Thymus (tissue), 11 donors: ENCODE measurements at regions not wholly inside any gene's neighbourhood (a gene's known extent, or its start where the extent isn't known, plus 50 kb on each side); places are given as distances from the start of the nearest gene placed in this dataset.

Source experiments
- DNase-seq, 9 donors: peaks; one replicate each; pipeline ENCODE4 v3.0.0-alpha.2; 2013; ENCODE audit warnings: low spot score in 9 of 9, low read depth in 6 of 9, missing footprints in 1 of 9
- H3K27ac ChIP-seq, 2 donors: one replicate each; pipeline ENCODE4 v1.5.1; 2013; ENCODE audit warnings: control low read depth in 1 of 2, low read depth in 1 of 2, low read length in 1 of 2, mild to moderate bottlenecking in 1 of 2, moderate library complexity in 1 of 2
- H3K27me3 ChIP-seq, 2 donors: one replicate each; pipeline ENCODE4 v1.5.1; 2013; ENCODE audit warnings: low read length in 1 of 2; ENCODE audit not compliant: control insufficient read depth in 2 of 2, insufficient read depth in 1 of 2
- H3K36me3 ChIP-seq, 2 donors: one replicate each; pipeline ENCODE4 v1.5.1; 2013; ENCODE audit warnings: low read length in 1 of 2, mild to moderate bottlenecking in 1 of 2, moderate library complexity in 1 of 2; ENCODE audit not compliant: control insufficient read depth in 2 of 2, insufficient read depth in 2 of 2
- H3K4me1 ChIP-seq, 2 donors: one replicate each; pipeline ENCODE4 v1.5.1; 2013; ENCODE audit warnings: low read length in 2 of 2; ENCODE audit not compliant: control insufficient read depth in 2 of 2, insufficient read depth in 2 of 2
- H3K4me3 ChIP-seq, 2 donors: one replicate each; pipeline ENCODE4 v1.5.1; 2013; ENCODE audit warnings: low read length in 2 of 2, control low read depth in 1 of 2, mild to moderate bottlenecking in 1 of 2
- H3K9me3 ChIP-seq, 2 donors: one replicate each; pipeline ENCODE4 v1.5.1; 2013; ENCODE audit warnings: low read length in 1 of 2, mild to moderate bottlenecking in 1 of 2; ENCODE audit not compliant: control insufficient read depth in 2 of 2, insufficient read depth in 1 of 2
- WGBS: extraction: QIAGEN DNeasy Blood & Tissue Kit; methylation state at CpG from one replicate; pipeline ENCODE4 v1.1.7; 2013; 5-methylcytosine and 5-hydroxymethylcytosine counted together
- donor health status: healthy.

DNA sequence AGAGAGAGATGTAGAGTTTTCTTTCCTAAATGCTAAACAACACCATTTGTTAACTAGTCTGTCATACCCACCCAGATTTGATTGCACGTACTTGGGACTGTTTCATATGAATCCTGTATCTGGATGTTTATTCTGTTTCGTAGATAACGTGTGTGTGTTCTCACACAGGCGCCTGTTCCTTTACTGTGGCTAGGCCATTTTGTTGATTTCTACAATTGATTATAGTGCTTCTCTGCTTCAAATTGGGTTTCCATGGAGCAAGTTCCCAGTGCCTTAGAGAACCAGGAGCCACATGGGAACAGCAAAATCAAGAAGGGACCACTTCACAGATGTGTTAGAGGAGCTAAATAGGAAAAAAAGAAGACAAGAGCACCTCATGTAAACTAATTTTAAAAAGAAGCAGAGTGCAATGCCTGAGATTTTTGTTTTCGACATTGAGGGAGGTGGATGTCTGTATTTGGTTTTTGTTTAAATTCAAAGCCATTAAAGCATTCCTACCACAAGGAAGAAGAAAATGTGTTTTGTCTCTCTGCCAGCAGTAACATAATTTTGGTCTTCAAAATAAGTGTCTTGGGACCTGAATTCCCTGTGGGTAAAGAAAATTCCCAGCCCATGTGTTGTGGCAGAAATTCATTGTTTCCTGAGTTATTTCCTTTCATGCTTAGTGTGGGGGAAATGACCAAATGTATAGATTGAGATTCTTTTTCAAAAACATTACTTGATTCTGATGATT is 424.0 kb upstream of the C2CD4B start:
- WGBS: 98% methylated on average over 5 of the region's 5 CpGs

DNA sequence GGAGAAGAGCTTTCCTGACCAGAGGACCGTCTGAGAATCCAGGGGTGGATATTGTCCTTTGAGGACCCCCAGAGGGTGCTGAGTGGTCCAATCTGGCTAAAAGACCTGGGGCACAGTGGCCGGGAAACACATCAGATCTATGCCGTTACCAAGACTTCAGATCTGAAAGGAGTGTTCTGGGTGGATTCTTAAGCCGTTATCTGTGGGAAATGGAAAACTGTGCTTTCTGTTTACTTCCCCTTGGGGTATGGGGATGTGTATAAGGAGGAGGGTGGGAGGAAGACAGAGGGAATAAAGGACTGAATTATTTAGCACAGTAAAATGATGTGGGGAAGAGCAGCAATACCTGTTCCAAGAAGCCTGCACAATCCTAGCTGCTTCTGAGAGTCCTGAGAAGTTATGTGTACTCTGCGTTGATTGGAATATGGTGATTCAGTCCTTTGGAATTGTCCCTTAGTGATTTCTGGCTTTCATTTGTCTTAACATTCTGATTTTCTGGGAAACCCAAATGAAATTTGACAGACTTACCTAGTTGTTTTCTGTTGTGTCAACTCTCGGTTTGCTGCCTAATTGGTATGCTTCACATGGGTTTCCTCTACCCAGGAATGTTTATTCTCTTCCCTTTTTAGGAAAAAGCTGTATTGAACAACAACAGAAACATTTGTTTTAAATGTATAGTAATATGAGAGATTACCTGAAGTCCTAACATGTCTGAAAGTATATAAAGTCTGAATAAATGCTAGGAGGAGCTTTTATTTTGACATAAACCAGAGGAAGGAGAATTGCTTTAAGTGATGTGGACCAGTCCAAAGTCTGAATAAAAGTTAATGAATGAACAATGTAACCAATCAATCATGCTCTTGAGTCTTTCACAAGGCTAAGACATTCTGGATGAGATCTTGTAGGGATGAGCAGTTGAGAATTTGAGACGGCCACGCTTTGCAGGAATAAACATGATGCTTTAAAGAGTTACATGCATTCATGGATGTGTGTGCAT is 427.1 kb upstream of the C2CD4B start:
- Histone ChIP-seq H3K9me3 (no peaks in the 10 kb centered on the region), H3K4me1 (no peaks in the 10 kb centered on the region), H3K36me3 (no peaks in the 10 kb centered on the region), H3K27ac (no peak overlapping the region), H3K4me3 (no peak overlapping the region), H3K27me3 (no peaks in the 10 kb centered on the region)
- WGBS: 93% methylated on average over 8 of the region's 8 CpGs
- DNase-seq: no peak

More for the DNA sequence above, 424.0 kb upstream of the C2CD4B start:
- DNase-seq: no peak
- Histone ChIP-seq H3K9me3 (no peaks in the 10 kb centered on the region), H3K4me3 (no peak overlapping the region), H3K4me1 (no peaks in the 10 kb centered on the region), H3K27me3 (no peaks in the 10 kb centered on the region), H3K27ac (no peak overlapping the region), H3K36me3 (no peaks in the 10 kb centered on the region)

DNA sequence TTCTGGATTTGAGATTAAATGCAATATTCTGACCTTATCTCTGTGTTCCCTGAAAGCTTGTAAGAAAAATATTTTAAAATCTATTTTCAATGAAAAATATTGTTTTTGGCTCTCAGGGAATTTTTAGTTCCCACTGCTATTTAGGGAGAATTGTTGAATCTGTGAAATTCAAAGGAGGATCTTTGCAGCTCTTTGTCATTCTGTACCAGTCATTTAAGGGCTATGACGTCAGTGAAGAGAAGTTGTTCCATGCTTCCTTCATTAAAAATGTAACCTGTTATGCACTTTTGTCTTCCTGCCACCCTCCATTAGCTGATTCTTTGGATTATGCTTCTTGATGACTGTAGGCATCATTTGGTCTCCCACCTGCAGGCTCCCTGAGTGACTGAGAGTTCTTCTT is 427.8 kb upstream of the C2CD4B start:
- no peak for DNase-seq
- WGBS: 94% methylated on average over 1 of the region's 1 CpG
- Histone ChIP-seq H3K4me3 (no peak overlapping the region), H3K9me3 (no peaks in the 10 kb centered on the region), H3K27me3 (no peaks in the 10 kb centered on the region), H3K4me1 (no peaks in the 10 kb centered on the region), H3K36me3 (no peaks in the 10 kb centered on the region), H3K27ac (no peak overlapping the region)

DNA sequence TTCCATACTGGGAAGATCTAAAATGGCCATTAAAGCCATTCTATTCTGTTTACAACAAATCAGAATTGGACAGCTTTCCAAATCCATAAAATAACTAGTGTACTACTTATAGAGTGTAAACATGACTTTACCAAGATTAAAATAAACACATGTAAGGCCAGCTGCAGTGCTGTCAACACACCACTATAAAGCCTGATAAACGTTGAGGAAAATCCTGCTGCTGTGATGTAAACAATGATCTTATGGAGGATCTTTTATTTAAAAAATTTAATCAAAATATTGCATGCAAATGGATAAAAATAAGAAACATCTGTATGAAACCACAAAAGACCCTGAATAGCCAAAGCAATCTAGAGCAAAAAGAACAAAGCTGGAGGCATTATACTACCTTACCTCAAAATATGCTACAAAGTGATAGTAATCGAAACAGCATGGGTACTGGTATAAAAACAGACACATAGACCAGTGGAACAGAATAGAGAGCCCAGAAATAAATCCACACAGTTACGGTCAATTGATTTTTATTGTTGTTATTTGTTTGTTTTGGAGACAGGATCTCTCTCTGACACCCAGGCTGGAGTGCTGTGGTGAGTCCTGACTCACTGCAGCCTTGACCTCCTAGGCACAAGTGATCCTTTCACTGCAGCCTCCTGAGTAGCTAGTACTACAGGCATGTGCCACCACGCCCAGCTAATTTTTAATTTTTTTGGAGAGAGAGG is 428.8 kb upstream of the C2CD4B start:
- Histone ChIP-seq H3K27ac (no peak overlapping the region), H3K4me1 (no peaks in the 10 kb centered on the region), H3K4me3 (no peak overlapping the region), H3K36me3 (no peaks in the 10 kb centered on the region), H3K9me3 (no peaks in the 10 kb centered on the region), H3K27me3 (no peaks in the 10 kb centered on the region)
- 93% methylated on average over 4 of the region's 4 CpGs for WGBS
- DNase-seq: no peak

DNA sequence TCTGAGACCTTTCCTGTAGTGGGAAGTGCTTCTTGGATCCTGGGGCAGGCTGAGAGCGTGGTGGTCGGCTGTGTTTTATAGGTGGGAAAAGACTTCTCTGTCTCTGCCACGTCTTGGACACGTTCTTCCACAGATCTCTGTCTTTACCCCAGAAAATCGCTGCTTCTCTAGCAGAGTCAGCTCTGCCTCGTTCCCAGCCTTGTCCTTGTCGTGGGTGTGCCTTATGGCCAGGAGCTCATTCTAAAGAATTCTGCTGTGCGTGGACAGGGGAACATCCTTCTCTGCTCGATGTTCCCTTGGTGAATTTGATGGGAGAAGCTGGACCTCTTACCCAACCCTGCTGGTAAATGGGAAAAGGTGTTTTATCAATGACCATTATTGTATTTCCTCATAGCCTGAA is 433.1 kb upstream of the C2CD4B start:
- 85% methylated on average over 9 of the region's 9 CpGs for WGBS
- no peaks in the 10 kb centered on the region for H3K4me1 ChIP-seq

DNA sequence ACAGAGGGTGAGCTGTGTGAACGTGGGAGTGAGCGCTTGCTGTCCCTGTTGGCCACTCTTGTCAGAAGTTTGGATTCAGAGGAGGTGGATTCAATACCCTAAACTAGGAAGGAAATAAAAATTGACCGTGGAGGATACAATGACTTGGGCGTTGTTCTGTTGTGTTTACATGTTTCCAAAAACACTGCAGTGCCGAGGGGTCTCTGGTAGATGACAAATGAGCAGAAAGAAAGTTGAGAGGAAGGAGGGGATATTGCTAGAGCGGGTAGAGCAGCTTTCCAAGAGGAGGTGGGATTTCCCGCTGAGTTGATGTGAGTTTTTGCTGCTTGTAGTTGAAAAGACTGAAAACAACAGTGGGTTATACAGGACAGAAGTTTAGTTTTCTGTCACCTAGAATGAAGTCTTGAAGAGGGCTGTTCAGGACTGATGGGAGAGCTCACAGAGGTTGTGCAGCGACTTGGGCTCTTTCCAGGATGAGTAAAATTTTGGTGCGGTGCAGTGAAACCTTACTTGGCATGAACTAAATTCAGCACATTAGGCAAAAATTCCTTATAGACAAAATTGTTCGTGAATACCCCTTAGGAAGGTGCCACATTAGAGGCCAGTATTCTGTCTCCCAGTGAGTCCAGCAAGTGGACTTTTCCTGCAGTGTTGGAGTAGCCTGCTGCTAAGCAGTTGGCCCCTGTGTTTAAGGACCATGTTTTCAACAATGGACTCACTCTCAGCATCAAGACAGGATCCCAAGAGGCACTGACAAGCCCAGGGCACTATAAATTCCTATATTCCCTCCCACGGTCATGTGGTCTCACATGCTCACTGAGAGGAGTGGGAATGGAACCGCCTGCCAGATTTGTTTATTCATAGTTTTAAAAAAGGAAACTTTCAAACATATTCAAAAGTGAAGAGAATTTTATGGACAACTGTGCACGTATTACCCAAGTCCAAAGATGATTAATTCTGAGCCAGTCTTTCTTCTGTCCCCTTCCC is 435.0 kb upstream of the C2CD4B start:
- no peaks in the 10 kb centered on the region for H3K4me1 ChIP-seq
- WGBS: 77% methylated on average over 13 of the region's 13 CpGs
- no peak for DNase-seq
- no peak overlapping the region for H3K27ac ChIP-seq
- H3K9me3 ChIP-seq: no peaks in the 10 kb centered on the region
- H3K36me3 ChIP-seq: no peaks in the 10 kb centered on the region
- H3K27me3 ChIP-seq: no peaks in the 10 kb centered on the region
- no peak overlapping the region for H3K4me3 ChIP-seq

More for the DNA sequence above, 433.1 kb upstream of the C2CD4B start:
- Histone ChIP-seq H3K27ac (no peak overlapping the region), H3K4me3 (no peak overlapping the region), H3K9me3 (no peaks in the 10 kb centered on the region), H3K27me3 (no peaks in the 10 kb centered on the region), H3K36me3 (no peaks in the 10 kb centered on the region)
- DNase-seq: no peak

DNA sequence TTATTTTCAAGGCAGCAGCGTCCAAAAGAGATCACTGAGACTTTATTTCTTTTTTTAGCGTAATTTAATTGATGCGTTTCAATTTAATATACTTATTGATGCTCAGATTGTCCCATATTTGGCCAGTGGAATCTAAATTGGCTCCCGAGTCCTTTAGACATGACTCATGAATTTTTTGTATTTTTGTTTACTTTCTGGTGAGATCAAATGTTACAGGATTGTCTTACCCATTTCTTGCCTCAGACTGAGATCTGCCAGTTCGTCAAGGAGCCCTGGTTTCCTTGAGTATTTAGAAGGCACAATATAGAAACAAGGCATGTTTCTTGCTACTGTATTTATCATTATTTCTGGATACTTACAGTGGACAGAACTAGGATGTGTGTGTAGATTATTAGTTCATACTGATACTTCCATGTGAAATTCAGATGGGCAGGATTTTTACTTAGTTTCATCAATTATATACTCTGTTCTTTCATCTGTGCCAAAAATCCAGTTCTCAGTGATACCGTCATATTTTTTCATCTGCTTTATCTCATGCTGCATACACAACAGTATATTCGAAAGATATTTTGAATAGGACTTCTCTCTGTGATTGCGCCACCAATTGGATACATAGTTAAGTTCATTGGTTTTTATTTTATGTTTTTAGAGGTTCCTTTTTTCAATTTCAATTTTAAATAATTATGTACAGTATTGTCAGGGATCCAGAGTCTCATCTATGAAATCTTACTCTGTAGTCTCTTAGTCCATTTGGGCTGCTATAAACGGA is 436.9 kb upstream of the C2CD4B start:
- Histone ChIP-seq H3K27ac (no peak overlapping the region), H3K36me3 (no peaks in the 10 kb centered on the region), H3K4me3 (no peak overlapping the region), H3K4me1 (no peaks in the 10 kb centered on the region), H3K9me3 (no peaks in the 10 kb centered on the region), H3K27me3 (no peaks in the 10 kb centered on the region)
- WGBS: 96% methylated on average over 9 of the region's 9 CpGs
- no peak for DNase-seq

DNA sequence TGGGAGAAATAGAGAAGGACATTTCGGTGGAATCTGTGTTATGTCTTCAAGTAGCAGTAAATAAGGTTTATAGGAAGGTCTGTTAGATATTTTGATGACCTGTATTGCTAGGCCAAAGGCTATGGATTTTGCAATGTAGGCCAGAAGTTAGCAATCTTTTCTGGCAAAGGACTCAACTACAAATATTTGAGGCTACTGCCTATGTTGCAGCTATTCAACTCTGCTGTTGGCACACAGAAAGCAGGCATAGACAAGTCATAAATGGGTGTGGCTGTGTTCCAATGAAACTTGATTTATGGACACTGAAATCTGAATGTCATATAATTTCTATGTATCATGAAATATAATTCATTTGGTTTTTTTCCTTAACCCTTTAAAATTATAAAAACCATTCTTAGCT is 438.7 kb upstream of the C2CD4B start:
- H3K4me1 ChIP-seq: no peaks in the 10 kb centered on the region
- no peaks in the 10 kb centered on the region for H3K9me3 ChIP-seq
- H3K27ac ChIP-seq: no peak overlapping the region
- 92% methylated on average over 1 of the region's 1 CpG for whole genome bisulfite sequencing
- H3K36me3 ChIP-seq: no peaks in the 10 kb centered on the region
- H3K27me3 ChIP-seq: no peaks in the 10 kb centered on the region
- H3K4me3 ChIP-seq: no peak overlapping the region
- DNase-seq: no peak
